ENCODE measurements at regions not wholly inside any gene's neighbourhood (a gene's known extent, or its start where the extent isn't known, plus 50 kb on each side); places are given as distances from the start of the nearest gene placed in this dataset.

GRCh38 chr20:24134930-24135329 lies 146.4 kb upstream of the GGTLC1 start:
- Histone ChIP-seq H3K27me3 (ENCODE audit: control insufficient read depth in 2 of 2, insufficient read depth in 2 of 2, low read length in 2 of 2) (no peaks in the 10 kb centered on the region), H3K4me3 (replicated peaks in 1 of 3; ENCODE audit: low read depth in 2 of 3, low read length in 3 of 3) (no peak overlapping the region), H4K20me1 (ENCODE audit: insufficient read depth, low read length) (no peaks in the 10 kb centered on the region), H3K79me2 (ENCODE audit: insufficient read depth, low read length) (no peaks in the 10 kb centered on the region), H3K9me3 (replicated peaks in 1 of 2; ENCODE audit: control insufficient read depth in 1 of 2, insufficient read depth in 1 of 2, low read length in 2 of 2) (no peaks in the 10 kb centered on the region), H3K27ac (ENCODE audit: low read depth in 1 of 2, low read length in 2 of 2) (no peak overlapping the region), H3K4me2 (replicated peaks; ENCODE audit: extremely low read depth, low read length, poor library complexity, severe bottlenecking) (no peak overlapping the region), H3K9ac (ENCODE audit: insufficient read depth, low read length, poor library complexity, severe bottlenecking) (no peak overlapping the region), H2AFZ (ENCODE audit: insufficient read depth, low read depth, low read length, poor library complexity, severe bottlenecking) (no peak overlapping the region), H3K4me1 (ENCODE audit: control insufficient read depth in 1 of 2, insufficient read depth in 2 of 2, low read length in 2 of 2) (peaks cover 0 to 6% of the 10 kb centered on the region in 2 donors), H3K36me3 (replicated peaks in 1 of 2; ENCODE audit: control insufficient read depth in 1 of 2, insufficient read depth in 2 of 2, low read length in 2 of 2) (no peaks in the 10 kb centered on the region)
- intact Hi-C loops (cut with micrococcal nuclease) = no loop called here
- TF ChIP-seq CTCF (IDR thresholded peaks at IDR 0.05) = no peak
- Mint-ChIP-seq H3K4me1 (peaks cover 14% of the 10 kb centered on the region), H3K36me3 (no peaks in the 10 kb centered on the region), H3K9me3 (peaks cover 0 to 4% (median 0%) of the 10 kb centered on the region in 7 donors), H3K27me3 (ENCODE audit: low read depth in 3 of 3) (peaks cover 0 to 2% (median 2%) of the 10 kb centered on the region in 3 donors), H3K27ac (no peak overlapping the region), H3K4me3 (no peak overlapping the region)
- WGBS (ENCODE audit: insufficient coverage) = 96% methylated on average over 20 of the region's 22 CpGs
- no peak for DNase-seq

- H3K27me3 ChIP-seq (ENCODE audit: control insufficient read depth in 2 of 2, insufficient read depth in 2 of 2, low read length in 2 of 2) = no peaks in the 10 kb centered on the region
These were observed 145.7 kb upstream of the GGTLC1 start for GRCh38 chr20:24134284-24134683.

More at GRCh38 chr20:24134284-24134683, 145.7 kb upstream of the GGTLC1 start:
- H3K4me2 ChIP-seq (replicated peaks; ENCODE audit: extremely low read depth, low read length, poor library complexity, severe bottlenecking) = no peak overlapping the region
- no peaks in the 10 kb centered on the region for H4K20me1 ChIP-seq (ENCODE audit: insufficient read depth, low read length)
- TF ChIP-seq CTCF (IDR thresholded peaks at IDR 0.05) = no peak
- H3K4me3 ChIP-seq (replicated peaks in 1 of 3; ENCODE audit: low read depth in 2 of 3, low read length in 3 of 3) = no peak overlapping the region
- Mint-ChIP-seq H3K36me3 (no peaks in the 10 kb centered on the region), H3K4me1 (peaks cover 14% of the 10 kb centered on the region), H3K27ac (no peak overlapping the region), H3K9me3 (peaks cover 0 to 4% (median 0%) of the 10 kb centered on the region in 7 donors), H3K4me3 (no peak overlapping the region), H3K27me3 (ENCODE audit: low read depth in 3 of 3) (peaks cover 0 to 4% (median 2%) of the 10 kb centered on the region in 3 donors)
- WGBS (ENCODE audit: insufficient coverage) = 0% methylated on average over 2 of the region's 3 CpGs
- no peak overlapping the region for H3K9ac ChIP-seq (ENCODE audit: insufficient read depth, low read length, poor library complexity, severe bottlenecking)
- peaks cover 0 to 6% of the 10 kb centered on the region in 2 donors for H3K4me1 ChIP-seq (ENCODE audit: control insufficient read depth in 1 of 2, insufficient read depth in 2 of 2, low read length in 2 of 2)
- no peaks in the 10 kb centered on the region for H3K79me2 ChIP-seq (ENCODE audit: insufficient read depth, low read length)
- H2AFZ ChIP-seq (ENCODE audit: insufficient read depth, low read depth, low read length, poor library complexity, severe bottlenecking) = no peak overlapping the region
- H3K27ac ChIP-seq (ENCODE audit: low read depth in 1 of 2, low read length in 2 of 2) = no peak overlapping the region
- no peak for DNase-seq
- H3K36me3 ChIP-seq (replicated peaks in 1 of 2; ENCODE audit: control insufficient read depth in 1 of 2, insufficient read depth in 2 of 2, low read length in 2 of 2) = no peaks in the 10 kb centered on the region
- no peaks in the 10 kb centered on the region for H3K9me3 ChIP-seq (replicated peaks in 1 of 2; ENCODE audit: control insufficient read depth in 1 of 2, insufficient read depth in 1 of 2, low read length in 2 of 2)
- intact Hi-C loops (cut with micrococcal nuclease) = no loop called here

Measured in CD14-positive monocyte (primary cell).